Activated T-cell treated with anti-CD3 and anti-CD28 coated beads for 1 hour (primary cell): ENCODE measurements at regions not wholly inside any gene's neighbourhood (a gene's known extent, or its start where the extent isn't known, plus 50 kb on each side); places are given as distances from the start of the nearest gene placed in this dataset.

Experiments
- DNase-seq: peaks from one replicate; pipeline ENCODE4 v3.0.0-alpha.2; 2020; ENCODE audit warnings: low read depth

DNA sequence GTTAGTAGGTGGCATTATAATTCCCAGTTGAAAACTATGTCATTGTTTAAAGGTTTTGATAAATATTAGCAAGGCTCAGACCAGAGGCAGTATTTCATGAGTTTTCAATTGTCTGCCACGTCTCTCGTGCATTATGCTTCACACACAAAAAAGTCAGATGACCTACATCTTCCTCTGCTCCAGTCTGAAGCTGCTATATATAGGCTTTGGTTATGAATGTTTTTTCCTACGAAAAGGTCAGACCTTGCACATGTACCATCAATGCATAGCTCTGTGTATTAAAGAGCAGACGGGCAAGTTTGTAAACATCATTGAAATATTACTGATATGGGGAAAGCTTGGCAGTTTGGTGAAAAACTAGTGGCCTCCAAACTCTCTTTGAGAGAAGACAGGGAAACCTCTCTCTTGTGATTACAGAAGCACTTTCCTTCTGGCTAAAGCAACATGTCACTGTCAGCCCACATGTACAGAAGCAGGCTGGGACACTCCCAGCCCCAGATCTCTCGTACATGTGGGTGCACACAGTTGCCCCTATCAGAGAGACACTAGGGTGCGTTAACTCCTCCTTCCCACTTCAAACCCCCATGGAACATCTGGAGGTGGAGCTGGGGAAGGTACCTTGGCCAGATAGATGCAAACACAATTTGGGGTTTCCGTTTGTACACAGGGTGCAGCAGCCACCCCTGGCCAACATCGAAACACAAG, 184.0 kb upstream of the BCL6 start:
- DNase-seq, result no peak

DNA sequence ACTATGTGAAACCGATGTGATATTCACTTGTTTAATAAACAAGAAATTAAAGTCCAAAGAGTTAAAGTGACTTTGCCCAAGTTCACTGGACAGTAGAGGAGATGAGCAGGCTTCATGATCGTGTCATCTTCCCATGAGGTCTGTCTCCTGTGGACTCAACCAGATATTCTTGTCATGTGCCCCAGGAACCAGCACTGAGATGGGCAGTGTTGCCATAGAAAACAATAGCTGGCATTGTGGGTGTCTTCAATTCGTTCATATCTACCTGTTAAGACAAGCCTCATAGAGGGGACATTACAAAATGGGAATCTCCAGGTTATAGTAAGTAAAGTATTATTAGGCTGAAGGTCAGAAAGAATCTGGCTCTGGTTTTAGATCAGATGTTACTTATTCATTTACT, 184.8 kb upstream of the BCL6 start:
- DNase-seq, result no peak

DNA sequence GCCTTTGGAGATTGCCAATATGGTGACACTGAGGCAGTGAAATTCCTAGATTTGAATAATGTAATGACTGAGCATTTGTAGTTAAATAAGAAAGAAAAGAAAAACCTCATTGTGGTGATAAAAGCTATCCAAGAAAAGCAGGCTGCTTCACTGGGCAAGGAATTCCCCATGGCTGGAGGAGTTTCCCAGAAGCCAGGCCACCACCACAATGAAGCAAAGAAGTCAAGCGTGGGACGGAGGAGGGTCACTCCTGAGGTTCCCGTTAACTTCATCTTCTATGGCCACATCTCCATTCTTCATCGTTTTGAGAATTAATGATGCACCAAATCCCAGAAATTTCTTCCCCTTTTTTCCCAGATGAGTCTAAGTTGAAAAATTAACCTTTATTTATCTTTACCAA, 185.8 kb upstream of the BCL6 start:
- no peak for DNase-seq

GRCh38 chr3:187931770-187932278, 186.6 kb upstream of the BCL6 start:
- no peak for DNase-seq

DNA sequence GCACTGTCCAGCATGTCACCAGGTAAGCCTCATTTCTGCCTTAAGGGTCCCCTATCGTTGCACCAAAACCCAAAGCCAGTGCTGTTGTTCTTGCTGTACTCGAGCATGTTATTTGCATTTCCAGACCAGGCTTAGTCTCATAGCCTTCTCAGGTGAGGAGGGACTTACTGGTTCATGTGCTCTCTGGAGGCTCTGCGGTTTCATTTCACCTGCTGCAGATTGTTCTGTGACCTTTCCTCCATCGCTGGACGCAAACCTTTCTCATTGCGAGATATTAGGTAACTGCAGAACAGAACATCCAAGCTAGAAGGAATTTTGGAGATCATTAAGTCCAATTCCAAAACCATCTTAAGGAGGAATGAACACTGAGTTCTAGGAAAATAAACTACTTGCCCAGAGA, 187.3 kb upstream of the BCL6 start:
- DNase-seq, result no peak

DNA sequence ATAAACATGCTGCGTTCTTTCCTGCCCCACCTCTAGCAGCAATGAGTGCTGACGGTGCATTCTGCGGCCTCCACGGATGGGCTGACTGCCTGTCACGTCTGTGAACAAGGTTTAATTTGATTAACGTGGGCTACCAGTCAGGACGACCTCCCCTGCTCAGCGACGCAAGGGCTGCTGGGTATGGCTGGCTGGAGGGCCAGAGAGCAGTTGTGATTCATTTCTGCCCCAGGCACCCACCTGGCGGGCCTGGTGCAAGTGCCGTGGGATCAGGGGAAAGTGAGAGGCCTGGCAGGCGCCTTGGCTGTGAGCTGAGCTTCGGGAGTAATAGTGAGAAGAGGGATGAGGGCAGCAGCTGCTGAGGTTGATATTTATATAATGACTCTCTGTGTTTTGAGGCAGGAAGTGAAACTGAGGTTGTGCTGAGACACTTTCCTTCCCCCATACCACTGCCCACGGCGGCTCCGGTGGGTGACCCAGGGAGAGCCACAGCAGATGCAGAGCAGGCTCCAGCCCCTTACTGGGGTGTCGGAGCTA, 190.4 kb upstream of the BCL6 start:
- no peak for DNase-seq

DNA sequence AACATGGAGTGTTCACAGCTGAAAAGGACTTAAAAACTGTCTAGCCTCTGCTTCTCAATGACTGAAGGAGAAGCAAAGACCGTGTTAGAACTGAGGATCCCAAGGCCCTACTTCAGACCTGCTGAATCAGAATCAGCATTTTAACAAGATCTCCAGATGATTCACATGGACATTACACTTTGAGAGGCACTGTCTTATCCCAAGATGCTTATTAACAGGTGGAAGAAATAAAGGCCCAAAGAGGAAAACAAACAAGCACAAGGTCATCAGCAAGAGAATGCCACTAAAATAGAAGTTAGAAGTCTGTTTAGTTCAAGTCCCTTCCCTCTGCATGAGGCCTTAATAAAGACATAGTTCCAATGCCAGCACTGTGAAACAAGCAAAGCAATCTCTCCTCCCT, 191.4 kb upstream of the BCL6 start:
- no peak for DNase-seq

GRCh38 chr3:187939891-187940290, 194.6 kb upstream of the BCL6 start:
- DNase-seq, result no peak

DNA sequence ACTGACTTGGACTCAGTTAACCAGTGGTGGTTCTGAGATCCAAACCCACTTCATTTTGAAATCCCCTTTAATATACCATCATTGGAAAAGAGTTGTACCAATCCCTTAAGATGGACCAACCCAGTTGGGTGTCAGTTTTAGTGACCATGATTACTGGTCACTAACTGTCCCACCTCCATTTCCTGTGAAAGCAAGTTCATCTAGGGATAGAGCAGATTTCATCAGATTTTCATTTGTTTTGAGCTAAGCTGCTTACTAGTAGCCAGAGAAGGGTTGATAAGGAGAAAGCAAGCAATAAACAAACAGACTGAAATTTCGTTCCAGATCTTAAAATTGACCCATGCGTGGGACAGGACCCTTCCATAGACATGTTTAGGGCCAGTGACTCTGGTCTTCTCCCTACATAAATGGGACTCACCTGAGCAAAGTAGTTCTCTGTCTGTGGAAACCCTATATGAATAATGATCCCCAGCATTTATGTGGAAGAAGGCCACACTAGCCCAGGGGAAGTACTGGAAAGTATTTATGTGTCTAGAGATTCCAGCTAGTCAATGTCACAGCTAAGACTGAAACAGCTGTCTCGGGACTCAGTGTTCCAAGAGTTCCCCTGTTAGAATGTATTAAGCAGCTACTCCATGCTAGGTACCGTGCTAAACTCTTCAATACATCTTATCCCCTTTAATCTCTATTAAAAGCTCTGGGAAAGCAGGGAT, 196.0 kb upstream of the BCL6 start:
- DNase-seq, result no peak

DNA sequence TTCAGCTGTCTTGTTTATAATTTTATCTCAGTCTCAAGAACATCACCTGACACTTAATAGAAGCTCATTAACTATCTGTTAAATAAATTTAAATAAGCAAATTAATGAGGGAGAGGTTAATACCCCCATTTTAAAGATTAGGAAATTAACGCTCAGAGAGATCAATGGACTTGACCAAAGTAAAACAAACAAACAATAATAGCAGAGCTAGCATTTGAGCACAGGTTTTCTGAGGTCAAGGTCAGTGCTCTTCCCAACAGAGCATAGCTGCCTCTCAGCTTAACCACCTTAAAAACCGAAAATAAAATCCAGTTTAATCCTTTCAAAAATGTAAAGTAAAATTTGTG, 196.6 kb upstream of the BCL6 start:
- no peak for DNase-seq

DNA sequence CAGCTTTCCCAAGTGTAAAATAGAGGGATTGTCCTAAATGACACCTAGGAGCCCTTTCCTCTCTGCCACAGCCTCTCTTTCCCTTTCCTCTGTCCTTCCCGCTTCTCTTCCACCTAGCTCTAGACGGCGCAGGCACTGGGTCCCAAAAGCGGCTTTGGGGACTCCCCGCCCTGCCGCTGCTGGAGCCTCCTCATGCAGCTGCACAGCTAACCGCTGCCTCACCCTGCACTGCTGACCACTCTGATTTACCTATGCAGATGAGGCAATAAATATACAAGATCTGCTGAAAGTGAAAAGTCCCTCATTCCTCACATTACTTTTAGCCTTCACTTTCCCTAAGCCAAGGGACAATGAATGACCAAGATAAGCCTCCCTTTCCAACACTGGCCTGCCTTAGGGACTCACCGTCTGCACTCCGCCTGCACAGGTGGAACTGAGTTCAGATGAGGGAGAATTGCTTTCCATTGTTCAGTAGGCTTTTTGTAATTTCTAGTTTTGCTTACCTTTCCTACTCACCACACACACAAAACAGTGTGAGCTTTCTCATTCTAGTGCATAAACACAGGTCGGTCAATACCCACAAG, 197.5 kb upstream of the BCL6 start:
- no peak for DNase-seq

DNA sequence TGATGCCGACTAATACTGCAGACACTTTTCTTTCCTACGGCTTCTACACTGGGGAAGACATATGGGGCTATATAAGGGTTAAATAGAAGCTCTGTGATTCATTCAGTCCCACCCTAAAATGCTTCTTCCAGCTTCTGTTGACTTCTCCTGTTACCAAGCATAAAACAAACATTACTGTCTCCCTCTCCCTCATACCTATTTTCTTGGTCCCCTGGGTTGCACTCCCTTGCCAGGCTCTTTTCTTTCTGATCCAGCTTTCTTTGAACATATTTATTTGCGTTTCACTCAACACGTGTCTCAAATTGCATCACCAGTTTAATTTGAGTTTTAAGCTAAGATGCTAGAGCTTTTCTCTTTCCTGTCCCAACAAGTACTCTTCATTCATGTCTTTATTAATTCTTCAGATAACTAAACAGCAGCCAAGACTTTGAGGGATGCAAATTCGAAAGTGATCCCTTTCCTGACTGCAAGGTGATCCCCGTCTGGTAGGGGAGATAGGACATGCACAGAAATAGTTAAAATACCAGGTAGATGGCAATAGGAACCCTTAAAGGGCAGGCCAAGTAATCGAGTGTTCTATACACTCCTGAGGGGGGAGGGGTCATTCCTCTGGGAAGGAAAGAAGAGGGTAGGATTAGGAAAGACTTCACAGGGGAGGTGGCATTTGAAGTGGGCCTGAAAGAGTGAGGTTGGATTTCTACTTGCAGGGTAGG, 198.6 kb upstream of the BCL6 start:
- no peak for DNase-seq

DNA sequence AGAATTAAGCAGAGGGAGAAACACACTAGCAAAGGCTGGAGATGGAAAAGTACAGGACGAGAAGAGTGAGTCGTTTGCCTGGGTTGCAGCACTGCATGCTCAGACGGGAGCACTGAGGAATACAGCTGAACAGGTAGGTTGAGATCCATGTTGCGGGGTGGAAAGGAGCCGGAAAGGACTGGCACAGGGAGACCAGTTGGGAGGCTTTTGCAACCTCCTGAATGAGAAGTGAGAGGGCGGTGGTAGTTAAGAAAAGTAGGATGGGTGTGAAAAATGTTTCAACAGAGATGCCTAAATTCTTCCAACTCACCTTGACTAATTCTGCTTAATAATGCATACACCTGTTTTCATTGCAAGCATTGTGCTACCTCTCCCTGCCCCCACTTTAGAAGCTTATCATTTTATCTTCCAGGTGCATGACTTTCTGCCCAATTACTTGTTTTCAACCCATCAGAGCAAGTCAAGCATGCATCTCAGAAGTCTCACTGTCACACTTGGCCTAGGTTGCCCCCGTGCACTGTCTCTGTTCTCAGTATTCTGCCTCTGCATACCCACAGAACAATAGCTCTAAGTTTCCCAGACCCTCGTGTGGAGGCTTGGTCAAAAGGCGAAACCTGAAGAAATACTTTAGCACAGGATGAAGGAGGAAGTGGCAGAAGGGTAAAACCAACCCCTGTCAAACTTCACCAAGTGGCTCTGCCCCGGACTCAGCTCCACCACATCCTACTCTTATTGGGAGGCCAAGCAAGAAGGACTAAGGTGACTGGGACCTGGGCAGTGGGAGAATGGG, 199.3 kb upstream of the BCL6 start:
- no peak for DNase-seq

DNA sequence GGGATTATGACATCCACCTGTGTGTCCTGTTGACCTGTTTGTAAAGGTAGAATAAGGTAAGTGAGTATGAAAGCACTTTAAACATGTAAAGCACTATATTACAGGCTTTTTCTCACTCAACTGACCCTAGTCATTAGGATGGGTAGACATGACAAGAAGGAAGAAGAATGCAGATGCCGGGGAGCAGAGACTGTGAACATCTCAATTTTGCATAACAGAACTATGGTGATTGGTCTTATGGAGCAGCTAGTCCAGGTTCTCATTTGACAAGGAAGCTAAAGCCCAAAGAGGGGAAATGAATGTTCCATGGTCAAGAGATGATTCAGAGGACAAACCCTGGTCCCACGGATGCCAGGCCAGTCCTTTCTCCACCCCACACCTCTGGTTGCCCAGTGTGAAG, 200.1 kb upstream of the BCL6 start:
- DNase-seq, result no peak

DNA sequence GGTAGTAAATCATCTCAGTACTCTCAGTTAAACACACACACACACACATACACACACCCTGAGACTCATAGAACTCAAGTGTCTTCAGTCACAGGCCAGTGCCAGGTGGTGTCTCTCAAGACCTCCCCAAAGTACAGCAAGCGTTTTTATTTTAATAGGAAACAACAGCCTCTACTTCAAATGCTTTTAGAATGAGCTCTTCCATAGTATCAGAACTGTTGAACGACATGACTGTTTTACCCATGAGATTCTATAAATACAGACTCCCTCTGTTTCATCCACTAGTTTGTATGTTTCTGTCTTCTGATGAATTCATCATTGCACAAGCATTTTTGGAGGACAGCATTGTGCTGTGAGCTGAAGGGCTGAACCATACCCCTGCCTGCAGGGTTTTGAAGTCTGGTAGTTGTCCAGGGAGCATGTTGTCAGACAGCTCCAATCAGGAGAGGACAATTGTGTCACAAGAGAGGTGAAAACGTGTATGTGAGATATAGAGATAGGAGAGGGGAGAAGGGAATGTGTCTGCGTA, 201.0 kb upstream of the BCL6 start:
- no peak for DNase-seq

GRCh38 chr3:187946981-187947380, 201.7 kb upstream of the BCL6 start:
- no peak for DNase-seq

GRCh38 chr3:187947927-187948682, 202.8 kb upstream of the BCL6 start:
- no peak for DNase-seq

- DNase-seq, result no peak
Measured at GRCh38 chr3:187949093-187949820, 204.0 kb upstream of the BCL6 start.

GRCh38 chr3:187950671-187951070, 203.3 kb upstream of the LPP start:
- DNase-seq, result no peak
